ENCODE measurements at regions not wholly inside any gene's neighbourhood (a gene's known extent, or its start where the extent isn't known, plus 50 kb on each side); places are given as distances from the start of the nearest gene placed in this dataset.

GRCh38 chr9:108162664-108163063 is 673.1 kb upstream of the KLF4 start:
- DNase-seq, result no peak
- Histone ChIP-seq H3K27me3 (ENCODE audit: control insufficient read depth in 3 of 3, insufficient read depth in 3 of 3, low read length in 2 of 3) (no peaks in the 10 kb centered on the region), H3K9me3 (ENCODE audit: control insufficient read depth in 4 of 4, insufficient read depth in 3 of 4, low read length in 3 of 4) (no peaks in the 10 kb centered on the region), H3K4me1 (ENCODE audit: control insufficient read depth in 5 of 5, insufficient read depth in 5 of 5, low read length in 5 of 5) (peaks cover 0 to 4% (median 0%) of the 10 kb centered on the region in 5 donors), H3K36me3 (ENCODE audit: control insufficient read depth in 4 of 4, insufficient read depth in 4 of 4, low read length in 4 of 4) (no peaks in the 10 kb centered on the region), H3K9ac (ENCODE audit: insufficient read depth in 1 of 2, low read length in 2 of 2) (no peak overlapping the region), H3K27ac (ENCODE audit: low read depth in 1 of 2, low read length in 1 of 2) (no peak overlapping the region), H3K4me3 (no peak overlapping the region)
- no peak for TF ChIP-seq CTCF (IDR thresholded peaks at IDR 0.05; ENCODE audit: control extremely low read depth, extremely low read depth)
- 91 to 97% methylated on average over 1 of the region's 1 CpG for WGBS, 2 donors
- ATAC-seq (ENCODE audit: insufficient read depth, low FRiP score), result no peak

- Histone ChIP-seq H3K4me3 (no peak overlapping the region), H3K4me1 (ENCODE audit: control insufficient read depth in 5 of 5, insufficient read depth in 5 of 5, low read length in 5 of 5) (peaks cover 0 to 3% (median 0%) of the 10 kb centered on the region in 5 donors), H3K9ac (ENCODE audit: insufficient read depth in 1 of 2, low read length in 2 of 2) (no peak overlapping the region), H3K9me3 (ENCODE audit: control insufficient read depth in 4 of 4, insufficient read depth in 3 of 4, low read length in 3 of 4) (no peaks in the 10 kb centered on the region), H3K36me3 (ENCODE audit: control insufficient read depth in 4 of 4, insufficient read depth in 4 of 4, low read length in 4 of 4) (no peaks in the 10 kb centered on the region), H3K27ac (ENCODE audit: low read depth in 1 of 2, low read length in 1 of 2) (no peak overlapping the region), H3K27me3 (ENCODE audit: control insufficient read depth in 3 of 3, insufficient read depth in 3 of 3, low read length in 2 of 3) (no peaks in the 10 kb centered on the region)
- 70 to 81% methylated on average over 1 of the region's 1 CpG for WGBS, 2 donors
- DNase-seq (no peak), ATAC-seq (ENCODE audit: insufficient read depth, low FRiP score) (no peak)
- TF ChIP-seq CTCF (IDR thresholded peaks at IDR 0.05; ENCODE audit: control extremely low read depth, extremely low read depth), result no peak
These were observed 671.9 kb upstream of the KLF4 start for GRCh38 chr9:108161503-108161902.

GRCh38 chr9:108160706-108161355 is 671.3 kb upstream of the KLF4 start:
- Histone ChIP-seq H3K9me3 (ENCODE audit: control insufficient read depth in 4 of 4, insufficient read depth in 3 of 4, low read length in 3 of 4) (no peaks in the 10 kb centered on the region), H3K4me1 (ENCODE audit: control insufficient read depth in 5 of 5, insufficient read depth in 5 of 5, low read length in 5 of 5) (peaks cover 0 to 3% (median 0%) of the 10 kb centered on the region in 5 donors), H3K27ac (ENCODE audit: low read depth in 1 of 2, low read length in 1 of 2) (no peak overlapping the region), H3K4me3 (no peak overlapping the region), H3K27me3 (ENCODE audit: control insufficient read depth in 3 of 3, insufficient read depth in 3 of 3, low read length in 2 of 3) (no peaks in the 10 kb centered on the region), H3K9ac (ENCODE audit: insufficient read depth in 1 of 2, low read length in 2 of 2) (no peak overlapping the region), H3K36me3 (ENCODE audit: control insufficient read depth in 4 of 4, insufficient read depth in 4 of 4, low read length in 4 of 4) (no peaks in the 10 kb centered on the region)
- no peak for DNase-seq
- ATAC-seq (ENCODE audit: insufficient read depth, low FRiP score), result no peak
- TF ChIP-seq CTCF (IDR thresholded peaks at IDR 0.05; ENCODE audit: control extremely low read depth, extremely low read depth), result no peak
- WGBS, 2 donors, result 71 to 82% methylated on average over 5 of the region's 5 CpGs

DNA sequence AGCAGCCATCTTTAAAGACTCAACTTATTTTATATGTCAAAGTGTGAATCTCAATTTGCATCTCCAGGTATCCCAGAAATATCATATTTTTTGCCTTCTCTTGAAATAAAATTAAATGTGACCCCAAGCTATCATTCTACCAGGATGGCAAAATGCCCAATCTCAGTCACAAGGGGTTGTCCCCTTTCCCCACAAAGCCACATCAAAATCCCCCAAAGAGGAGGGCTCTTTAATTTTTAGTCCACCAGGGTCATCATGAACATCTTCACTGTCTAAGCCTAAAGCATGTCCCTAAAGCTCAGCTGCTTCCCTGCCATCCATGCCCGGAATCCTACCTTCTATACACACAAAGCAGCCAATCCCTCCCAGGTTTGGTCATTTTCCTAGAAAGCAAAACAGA is 670.5 kb upstream of the KLF4 start:
- Histone ChIP-seq H3K4me1 (ENCODE audit: control insufficient read depth in 5 of 5, insufficient read depth in 5 of 5, low read length in 5 of 5) (peaks cover 0 to 3% (median 0%) of the 10 kb centered on the region in 5 donors), H3K9ac (ENCODE audit: insufficient read depth in 1 of 2, low read length in 2 of 2) (no peak overlapping the region), H3K27ac (ENCODE audit: low read depth in 1 of 2, low read length in 1 of 2) (no peak overlapping the region), H3K4me3 (no peak overlapping the region), H3K36me3 (ENCODE audit: control insufficient read depth in 4 of 4, insufficient read depth in 4 of 4, low read length in 4 of 4) (no peaks in the 10 kb centered on the region), H3K27me3 (ENCODE audit: control insufficient read depth in 3 of 3, insufficient read depth in 3 of 3, low read length in 2 of 3) (no peaks in the 10 kb centered on the region), H3K9me3 (ENCODE audit: control insufficient read depth in 4 of 4, insufficient read depth in 3 of 4, low read length in 3 of 4) (no peaks in the 10 kb centered on the region)
- no peak for TF ChIP-seq CTCF (IDR thresholded peaks at IDR 0.05; ENCODE audit: control extremely low read depth, extremely low read depth)
- DNase-seq (no peak), ATAC-seq (ENCODE audit: insufficient read depth, low FRiP score) (no peak)
- 95 to 100% methylated on average over 1 of the region's 1 CpG for WGBS, 2 donors
